Neural cell (in vitro differentiated cells): ENCODE measurements at regions not wholly inside any gene's neighbourhood (a gene's known extent, or its start where the extent isn't known, plus 50 kb on each side); places are given as distances from the start of the nearest gene placed in this dataset.

Experiments used
- H2AFZ ChIP-seq: fragments of 200-600, 300-800 bp; sonication (generic), shearing (Covaris generic); 2 replicates; pipeline ENCODE4 v1.6.0; 2014; ENCODE audit warnings: low read depth, mild to moderate bottlenecking, antibody characterized with exemption, low read length, moderate library complexity
- H3F3A ChIP-seq: fragments of 200-600 bp; shearing (Covaris generic); 2 replicates; pipeline ENCODE4 v1.6.1; 2016; ENCODE audit warnings: mild to moderate bottlenecking, moderate library complexity, mixed read lengths, antibody characterized with exemption, low read length; ENCODE audit not compliant: insufficient read depth, poor library complexity, severe bottlenecking
- H3K27ac ChIP-seq: fragments of 200-600, 300-800 bp; sonication (generic), shearing (Covaris generic); 2 replicates; pipeline ENCODE4 v1.5.1; 2014; ENCODE audit warnings: mild to moderate bottlenecking, low read length, moderate library complexity
- H3K27me3 ChIP-seq: fragments of 300-800, 200-600 bp; sonication (generic), shearing (Covaris generic); 2 replicates; pipeline ENCODE4 v1.6.0; 2014; ENCODE audit warnings: mild to moderate bottlenecking, low read depth, low read length, moderate library complexity; ENCODE audit not compliant: insufficient read depth
- H3K36me3 ChIP-seq: fragments of 300-800, 200-600 bp; sonication (generic), shearing (Covaris generic); 2 replicates; pipeline ENCODE4 v1.5.1; 2014; ENCODE audit warnings: mild to moderate bottlenecking, antibody characterized with exemption, low read length, moderate library complexity; ENCODE audit not compliant: insufficient read depth
- H3K4me2 ChIP-seq: fragments of 300-800, 200-600 bp; sonication (generic), shearing (Covaris generic); 2 replicates; pipeline ENCODE4 v1.6.0; 2014; ENCODE audit warnings: mild to moderate bottlenecking, low read length
- H3K4me3 ChIP-seq: fragments of 300-800, 200-600 bp; sonication (generic), shearing (Covaris generic); 2 replicates; pipeline ENCODE4 v1.5.1; 2014; ENCODE audit warnings: mild to moderate bottlenecking, low read length, moderate library complexity
- H3K79me2 ChIP-seq: fragments of 200-600 bp; shearing (Covaris generic); replicated peaks from 2 replicates; pipeline ENCODE4 v1.6.0; 2014; ENCODE audit warnings: mild to moderate bottlenecking, low read length, moderate library complexity; ENCODE audit not compliant: insufficient read depth
- H3K9ac ChIP-seq: fragments of 300-800, 200-600 bp; sonication (generic), shearing (Covaris generic); 2 replicates; pipeline ENCODE4 v1.6.1; 2016; ENCODE audit warnings: mild to moderate bottlenecking, low read length, mixed read lengths
- H3K9me2 ChIP-seq: fragments of 200-600 bp; shearing (Covaris generic); 2 replicates; pipeline ENCODE4 v1.6.1; 2016; ENCODE audit warnings: mild to moderate bottlenecking, low read length, mixed read lengths; ENCODE audit not compliant: insufficient read depth
- H3K9me3 ChIP-seq: fragments of 200-600, 300-800 bp; sonication (generic), shearing (Covaris generic); 2 replicates; pipeline ENCODE4 v1.6.1; 2016; ENCODE audit warnings: mild to moderate bottlenecking, mixed run types, low read length, moderate library complexity, mixed read lengths
- H4K20me1 ChIP-seq: fragments of 200-600 bp; shearing (Covaris generic); 2 replicates; pipeline ENCODE4 v1.6.1; 2016; ENCODE audit warnings: mild to moderate bottlenecking, mixed run types; ENCODE audit not compliant: insufficient read depth
- EP300 ChIP-seq: fragments of 450-650 bp; conservative IDR thresholded peaks from 2 replicates; pipeline ENCODE4 v1.6.1; 2014; ENCODE audit warnings: antibody characterized with exemption, mild to moderate bottlenecking, moderate library complexity; ENCODE audit not compliant: poor library complexity, severe bottlenecking
- EZH2 ChIP-seq: fragments of 200-600, 300-800 bp; shearing (Covaris generic), sonication (generic); IDR thresholded peaks from 2 replicates; pipeline ENCODE4 v1.6.1; 2014; ENCODE audit warnings: antibody characterized with exemption, low read length, borderline replicate concordance, mild to moderate bottlenecking; ENCODE audit not compliant: insufficient read depth, poor library complexity, severe bottlenecking
- MXI1 ChIP-seq: fragments of 450-650 bp; conservative IDR thresholded peaks from 2 replicates; pipeline ENCODE4 v1.6.1; 2014; ENCODE audit warnings: antibody characterized with exemption, mild to moderate bottlenecking; ENCODE audit not compliant: poor library complexity, severe bottlenecking
- POLR2AphosphoS5 ChIP-seq: IDR thresholded peaks from 2 replicates; pipeline ENCODE4 v1.6.1; 2012
- RAD21 ChIP-seq: fragments of 450-650 bp; conservative IDR thresholded peaks from 2 replicates; pipeline ENCODE4 v1.6.1; 2014; ENCODE audit warnings: antibody characterized with exemption, mild to moderate bottlenecking, moderate library complexity
- SMC3 ChIP-seq: fragments of 450-650 bp; conservative IDR thresholded peaks from 2 replicates; pipeline ENCODE4 v1.6.1; 2014; ENCODE audit warnings: antibody characterized with exemption, mild to moderate bottlenecking, moderate library complexity; ENCODE audit not compliant: poor library complexity
- TAF1 ChIP-seq: IDR thresholded peaks from 2 replicates; pipeline ENCODE4 v1.6.1; 2012; ENCODE audit warnings: low read depth
- TF ChIP-seq, protein P1 (sequence below): fragments of 450-650 bp; IDR thresholded peaks from 2 replicates; pipeline ENCODE4 v1.5.1; 2014; ENCODE audit warnings: antibody characterized with exemption, mild to moderate bottlenecking, moderate library complexity; ENCODE audit not compliant: poor library complexity, severe bottlenecking
- TF ChIP-seq, protein P2 (sequence below): IDR thresholded peaks from 2 replicates; pipeline ENCODE4 v1.6.1; 2012; ENCODE audit warnings: borderline replicate concordance

DNA sequence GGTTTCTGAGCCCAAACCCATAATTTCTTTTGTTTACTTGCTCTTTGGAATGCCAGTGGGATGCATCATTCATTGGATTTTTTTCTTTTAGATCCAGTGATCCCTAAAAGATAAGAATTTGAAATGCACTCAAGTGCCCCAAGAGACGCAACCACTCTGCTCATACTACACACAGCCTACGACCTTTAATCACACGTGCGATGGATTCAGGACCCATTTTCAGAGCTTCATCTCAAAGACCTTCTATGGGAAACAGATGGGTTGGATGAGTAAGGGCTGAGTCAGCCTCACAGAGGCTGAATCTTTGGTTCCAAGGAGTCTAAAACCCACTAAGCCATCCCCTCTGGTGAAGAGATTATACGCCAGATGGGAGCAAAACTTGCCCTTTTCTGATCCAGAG lies 265.5 kb upstream of the EXOC2 start:
- Histone ChIP-seq H3K36me3 (no peaks in the 10 kb centered on the region), H3K9me3 (no peaks in the 10 kb centered on the region), H3K9me2 (no peaks in the 10 kb centered on the region), H3K9ac (no peak overlapping the region), H3K27ac (no peak overlapping the region), H3K27me3 (no peaks in the 10 kb centered on the region), H2AFZ (no peak overlapping the region), H4K20me1 (no peaks in the 10 kb centered on the region), H3F3A (no peaks in the 10 kb centered on the region), H3K79me2 (no peaks in the 10 kb centered on the region), H3K4me3 (no peak overlapping the region), H3K4me2 (no peak overlapping the region)
- TF ChIP-seq EP300 = no peak
- TF ChIP-seq, protein P1, sequence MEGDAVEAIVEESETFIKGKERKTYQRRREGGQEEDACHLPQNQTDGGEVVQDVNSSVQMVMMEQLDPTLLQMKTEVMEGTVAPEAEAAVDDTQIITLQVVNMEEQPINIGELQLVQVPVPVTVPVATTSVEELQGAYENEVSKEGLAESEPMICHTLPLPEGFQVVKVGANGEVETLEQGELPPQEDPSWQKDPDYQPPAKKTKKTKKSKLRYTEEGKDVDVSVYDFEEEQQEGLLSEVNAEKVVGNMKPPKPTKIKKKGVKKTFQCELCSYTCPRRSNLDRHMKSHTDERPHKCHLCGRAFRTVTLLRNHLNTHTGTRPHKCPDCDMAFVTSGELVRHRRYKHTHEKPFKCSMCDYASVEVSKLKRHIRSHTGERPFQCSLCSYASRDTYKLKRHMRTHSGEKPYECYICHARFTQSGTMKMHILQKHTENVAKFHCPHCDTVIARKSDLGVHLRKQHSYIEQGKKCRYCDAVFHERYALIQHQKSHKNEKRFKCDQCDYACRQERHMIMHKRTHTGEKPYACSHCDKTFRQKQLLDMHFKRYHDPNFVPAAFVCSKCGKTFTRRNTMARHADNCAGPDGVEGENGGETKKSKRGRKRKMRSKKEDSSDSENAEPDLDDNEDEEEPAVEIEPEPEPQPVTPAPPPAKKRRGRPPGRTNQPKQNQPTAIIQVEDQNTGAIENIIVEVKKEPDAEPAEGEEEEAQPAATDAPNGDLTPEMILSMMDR = no peak

DNA sequence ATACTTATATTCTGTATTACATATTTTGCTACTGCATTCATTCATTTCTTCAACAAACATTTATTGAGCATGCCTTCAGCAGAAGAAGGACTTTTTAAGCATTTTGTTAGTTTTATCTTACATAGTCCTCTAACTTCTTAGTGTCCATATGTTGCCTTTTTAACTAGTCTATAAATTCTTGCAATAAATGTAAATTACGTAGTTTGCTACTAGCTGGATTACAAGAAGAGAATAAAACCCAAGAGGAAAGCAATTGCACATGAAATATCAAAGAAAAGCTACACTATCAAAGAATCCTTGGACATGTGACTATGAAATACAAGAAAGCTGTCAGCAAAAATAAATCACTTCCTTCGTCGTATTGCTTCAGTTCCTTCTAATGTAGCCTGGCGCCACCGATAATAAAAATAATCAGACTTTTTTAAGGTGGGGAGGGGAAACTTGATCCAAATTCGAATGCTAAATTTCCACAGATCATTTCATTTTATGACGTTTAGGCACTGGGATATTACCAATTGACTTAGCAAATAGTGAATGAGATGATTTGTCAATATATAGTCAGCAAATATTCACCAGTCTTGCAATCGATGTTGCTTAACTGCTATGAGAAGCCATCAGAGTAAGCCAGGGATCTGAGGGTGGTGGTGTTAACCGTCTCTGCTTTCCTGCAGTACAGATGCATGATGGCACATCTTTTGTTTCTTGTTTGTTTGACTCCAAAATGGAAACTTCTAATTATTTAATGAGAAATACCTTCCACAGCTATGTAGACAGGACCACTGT lies 258.7 kb upstream of the EXOC2 start:
- H3K4me2 ChIP-seq = no peak overlapping the region
- no peak overlapping the region for H2AFZ ChIP-seq
- H3K27me3 ChIP-seq = no peaks in the 10 kb centered on the region
- no peak overlapping the region for H3K4me3 ChIP-seq
- H3F3A ChIP-seq = no peaks in the 10 kb centered on the region
- no peaks in the 10 kb centered on the region for H3K9me2 ChIP-seq
- no peaks in the 10 kb centered on the region for H4K20me1 ChIP-seq
- no peak for TF ChIP-seq EZH2
- no peak overlapping the region for H3K9ac ChIP-seq
- no peak overlapping the region for H3K27ac ChIP-seq
- no peaks in the 10 kb centered on the region for H3K36me3 ChIP-seq
- H3K79me2 ChIP-seq = no peaks in the 10 kb centered on the region
- H3K9me3 ChIP-seq = no peaks in the 10 kb centered on the region

DNA sequence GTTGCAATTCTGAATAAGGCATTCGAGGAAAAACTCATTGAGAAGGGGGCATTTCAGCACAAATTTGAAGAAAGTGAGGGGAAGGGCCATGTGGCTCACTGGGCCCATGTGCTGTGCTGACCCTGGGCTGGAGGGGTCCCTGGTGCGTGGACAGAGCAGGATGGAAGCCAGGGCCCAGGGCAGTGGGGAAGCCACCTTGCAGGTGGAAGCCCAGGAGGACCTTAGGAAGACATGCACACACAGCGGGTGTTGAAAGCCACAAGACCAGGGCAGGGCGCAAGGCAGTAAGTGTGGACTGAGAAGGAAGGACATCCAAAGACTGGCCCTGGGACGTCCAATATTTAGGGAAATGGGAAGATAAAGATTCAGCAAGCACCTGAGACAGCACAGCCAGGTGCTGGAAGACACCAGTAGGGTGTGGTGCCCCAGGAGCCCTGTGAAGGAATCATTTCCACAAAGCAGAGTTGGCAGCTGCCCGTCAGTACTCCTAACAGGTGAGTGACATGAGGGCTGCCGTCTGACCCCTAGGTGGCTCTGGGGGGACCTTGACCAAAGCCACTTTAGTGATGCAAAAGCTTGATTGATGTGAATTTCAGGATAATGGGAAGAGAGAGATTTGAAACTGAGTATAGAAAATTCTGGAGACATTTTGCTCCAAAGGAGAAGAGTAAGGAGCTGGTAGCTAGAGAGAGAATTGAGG lies 254.4 kb upstream of the EXOC2 start:
- Histone ChIP-seq H3K27me3 (no peaks in the 10 kb centered on the region), H3K9me3 (peaks cover 3% of the 10 kb centered on the region), H2AFZ (no peak overlapping the region), H3K4me3 (no peak overlapping the region), H3K79me2 (no peaks in the 10 kb centered on the region), H3K4me2 (no peak overlapping the region), H3K36me3 (no peaks in the 10 kb centered on the region), H3K9me2 (no peaks in the 10 kb centered on the region), H3K9ac (no peak overlapping the region), H4K20me1 (no peaks in the 10 kb centered on the region), H3K27ac (no peak overlapping the region), H3F3A (no peaks in the 10 kb centered on the region)
- no peak for TF ChIP-seq POLR2AphosphoS5
- TF ChIP-seq, protein P2, sequence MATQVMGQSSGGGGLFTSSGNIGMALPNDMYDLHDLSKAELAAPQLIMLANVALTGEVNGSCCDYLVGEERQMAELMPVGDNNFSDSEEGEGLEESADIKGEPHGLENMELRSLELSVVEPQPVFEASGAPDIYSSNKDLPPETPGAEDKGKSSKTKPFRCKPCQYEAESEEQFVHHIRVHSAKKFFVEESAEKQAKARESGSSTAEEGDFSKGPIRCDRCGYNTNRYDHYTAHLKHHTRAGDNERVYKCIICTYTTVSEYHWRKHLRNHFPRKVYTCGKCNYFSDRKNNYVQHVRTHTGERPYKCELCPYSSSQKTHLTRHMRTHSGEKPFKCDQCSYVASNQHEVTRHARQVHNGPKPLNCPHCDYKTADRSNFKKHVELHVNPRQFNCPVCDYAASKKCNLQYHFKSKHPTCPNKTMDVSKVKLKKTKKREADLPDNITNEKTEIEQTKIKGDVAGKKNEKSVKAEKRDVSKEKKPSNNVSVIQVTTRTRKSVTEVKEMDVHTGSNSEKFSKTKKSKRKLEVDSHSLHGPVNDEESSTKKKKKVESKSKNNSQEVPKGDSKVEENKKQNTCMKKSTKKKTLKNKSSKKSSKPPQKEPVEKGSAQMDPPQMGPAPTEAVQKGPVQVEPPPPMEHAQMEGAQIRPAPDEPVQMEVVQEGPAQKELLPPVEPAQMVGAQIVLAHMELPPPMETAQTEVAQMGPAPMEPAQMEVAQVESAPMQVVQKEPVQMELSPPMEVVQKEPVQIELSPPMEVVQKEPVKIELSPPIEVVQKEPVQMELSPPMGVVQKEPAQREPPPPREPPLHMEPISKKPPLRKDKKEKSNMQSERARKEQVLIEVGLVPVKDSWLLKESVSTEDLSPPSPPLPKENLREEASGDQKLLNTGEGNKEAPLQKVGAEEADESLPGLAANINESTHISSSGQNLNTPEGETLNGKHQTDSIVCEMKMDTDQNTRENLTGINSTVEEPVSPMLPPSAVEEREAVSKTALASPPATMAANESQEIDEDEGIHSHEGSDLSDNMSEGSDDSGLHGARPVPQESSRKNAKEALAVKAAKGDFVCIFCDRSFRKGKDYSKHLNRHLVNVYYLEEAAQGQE = no peak
- TF ChIP-seq SMC3 = no peak
- TF ChIP-seq EP300 = no peak
- no peak for TF ChIP-seq TAF1
- TF ChIP-seq RAD21 = no peak
- TF ChIP-seq, protein P1 = no peak
- no peak for TF ChIP-seq MXI1
